Inflammatory macrophage (primary cell): ENCODE measurements at regions not wholly inside any gene's neighbourhood (a gene's known extent, or its start where the extent isn't known, plus 50 kb on each side); places are given as distances from the start of the nearest gene placed in this dataset.

Experiments
- DNase-seq, 2 donors: peaks; one replicate each; pipeline ENCODE4 v3.0.0-alpha.2; 2020 to 2022

- DNase-seq = no peak
These were observed 1077.3 kb downstream of the SORCS3 start for GRCh38 chr10:105718207-105718995.

- DNase-seq = no peak
These were observed 1073.6 kb downstream of the SORCS3 start for GRCh38 chr10:105714728-105715127.

DNA sequence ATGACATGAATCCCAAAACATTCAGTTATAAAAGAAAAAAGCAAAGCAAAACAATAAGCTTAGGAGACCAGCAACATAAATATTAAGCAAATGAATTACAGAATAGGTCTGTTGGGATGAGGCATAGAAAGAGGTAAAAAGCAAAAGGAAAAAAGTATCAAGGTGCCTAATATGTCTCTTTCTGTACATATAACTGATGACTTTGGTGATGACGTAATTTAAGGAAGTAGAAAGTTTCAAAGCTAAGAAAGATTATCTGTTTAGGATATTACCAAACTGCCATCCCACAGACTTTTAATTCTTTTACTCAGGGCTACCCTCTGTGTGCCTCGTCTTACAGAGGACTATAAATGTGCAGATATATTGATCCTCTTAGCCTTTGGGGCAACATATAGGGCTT, 1066.5 kb downstream of the SORCS3 start:
- DNase-seq = no peak

GRCh38 chr10:105706281-105707026, 1065.4 kb downstream of the SORCS3 start:
- no peak for DNase-seq

GRCh38 chr10:105702211-105702610, 1061.1 kb downstream of the SORCS3 start:
- DNase-seq = no peak

- no peak for DNase-seq
These were observed 1059.1 kb downstream of the SORCS3 start for GRCh38 chr10:105700218-105700617.

- no peak for DNase-seq
These were observed 1058.4 kb downstream of the SORCS3 start for GRCh38 chr10:105699504-105699903.

- no peak for DNase-seq
These were observed 1057.5 kb downstream of the SORCS3 start for GRCh38 chr10:105698592-105698991.

GRCh38 chr10:105697290-105697780, 1056.2 kb downstream of the SORCS3 start:
- no peak for DNase-seq

- no peak for DNase-seq
These were observed 1050.7 kb downstream of the SORCS3 start for GRCh38 chr10:105691811-105692210.

DNA sequence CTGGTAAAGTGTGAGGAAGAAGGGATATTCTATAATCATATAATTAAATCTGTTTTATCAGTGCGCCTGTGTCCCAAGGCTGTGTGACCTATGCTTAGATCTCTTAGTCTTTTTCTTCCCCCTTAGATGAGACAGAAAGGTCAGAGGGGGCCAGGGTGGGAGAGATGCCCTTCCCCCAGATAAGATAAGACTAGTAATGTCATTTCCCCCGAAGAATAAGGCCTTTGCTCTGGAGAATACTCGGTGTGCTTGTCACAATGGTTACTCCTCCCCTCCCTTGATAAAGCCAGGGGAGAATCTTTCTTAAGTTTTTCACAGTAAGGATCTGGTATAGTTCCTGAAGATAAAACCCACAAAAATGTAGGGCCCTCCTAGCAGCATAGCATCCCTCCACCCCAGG, 1041.8 kb downstream of the SORCS3 start:
- DNase-seq = no peak

DNA sequence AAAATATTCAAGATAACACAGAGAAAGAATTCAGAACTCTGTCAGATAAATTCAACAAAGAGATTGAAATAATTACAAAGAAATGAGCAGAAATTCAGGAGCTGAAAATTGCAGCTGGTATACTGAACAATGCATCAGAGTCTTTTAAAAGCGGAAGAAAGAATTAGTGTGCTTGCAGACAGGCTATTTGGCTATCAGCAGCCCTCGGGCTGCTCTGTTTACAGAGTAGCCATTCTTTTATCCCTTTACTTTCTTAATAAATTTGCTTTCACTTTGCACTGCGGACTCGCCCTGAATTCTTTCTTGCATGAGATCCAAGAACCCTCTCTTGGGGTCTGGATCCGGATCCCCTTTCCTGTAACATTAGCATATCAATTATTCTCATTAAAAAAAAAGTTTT, 1040.0 kb downstream of the SORCS3 start:
- DNase-seq = no peak

- DNase-seq = no peak
These were observed 1038.7 kb downstream of the SORCS3 start for GRCh38 chr10:105679781-105680180.

DNA sequence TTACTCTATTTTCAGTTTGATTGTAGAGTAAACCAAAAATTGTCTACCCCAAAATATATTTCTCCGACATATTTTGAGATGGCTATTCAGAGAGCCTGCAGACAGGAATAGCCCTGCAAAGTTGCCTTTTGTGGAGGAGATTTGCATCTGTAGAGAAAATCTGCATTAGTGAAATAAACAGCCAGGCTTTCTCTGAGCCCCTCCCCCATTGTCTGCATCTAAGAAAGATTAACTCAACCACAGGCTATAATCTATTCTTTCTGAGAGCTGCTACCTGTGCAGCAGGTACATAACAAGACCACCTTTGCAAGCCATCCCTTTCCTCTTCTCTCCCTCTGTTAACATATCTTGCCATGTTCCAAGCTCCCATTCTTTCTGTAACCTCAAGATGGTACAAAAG, 1034.2 kb downstream of the SORCS3 start:
- no peak for DNase-seq

DNA sequence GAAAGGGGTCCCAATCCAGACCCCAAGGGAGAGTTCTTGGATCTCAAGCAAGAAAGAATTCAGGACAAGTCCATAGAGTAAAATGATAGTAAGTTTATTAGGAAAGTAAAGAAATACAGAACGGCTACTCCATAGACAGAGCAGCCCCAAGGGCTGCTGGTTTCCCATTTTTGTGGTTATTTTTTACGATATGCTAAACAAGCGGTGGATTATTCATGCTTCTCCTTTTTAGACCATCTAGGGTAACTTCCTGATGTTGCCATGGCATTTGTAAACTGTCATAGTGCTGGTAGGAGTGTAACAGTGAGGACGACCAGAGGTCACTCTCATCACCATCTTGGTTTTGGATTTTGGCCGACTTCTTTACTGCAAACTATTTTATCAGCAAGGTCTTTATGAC, 1033.4 kb downstream of the SORCS3 start:
- DNase-seq = no peak

- DNase-seq = no peak
These were observed 1017.6 kb downstream of the SORCS3 start for GRCh38 chr10:105658696-105659095.

- no peak for DNase-seq
These were observed 1015.8 kb downstream of the SORCS3 start for GRCh38 chr10:105656856-105657255.

DNA sequence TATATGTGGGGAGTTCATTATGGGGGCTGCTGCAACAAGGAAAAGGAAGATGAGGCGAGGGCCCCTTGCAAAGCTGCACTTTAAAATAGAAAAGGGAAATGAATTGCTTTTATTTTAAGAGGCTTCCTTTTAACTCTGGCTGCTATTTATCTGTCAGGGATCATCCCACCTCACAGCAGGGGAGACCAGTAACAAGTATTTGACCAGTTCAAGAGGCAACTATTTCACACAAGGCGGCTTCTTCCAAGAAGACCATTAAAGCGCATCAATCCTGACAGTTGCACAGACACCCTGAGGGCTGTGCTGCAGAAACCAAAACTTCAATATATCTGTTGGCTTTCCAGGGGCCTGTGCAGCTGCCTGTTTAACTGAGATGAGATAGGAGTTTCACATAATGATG, 1009.2 kb downstream of the SORCS3 start:
- DNase-seq = no peak

- DNase-seq = no peak
These were observed 1006.3 kb downstream of the SORCS3 start for GRCh38 chr10:105647354-105647753.

DNA sequence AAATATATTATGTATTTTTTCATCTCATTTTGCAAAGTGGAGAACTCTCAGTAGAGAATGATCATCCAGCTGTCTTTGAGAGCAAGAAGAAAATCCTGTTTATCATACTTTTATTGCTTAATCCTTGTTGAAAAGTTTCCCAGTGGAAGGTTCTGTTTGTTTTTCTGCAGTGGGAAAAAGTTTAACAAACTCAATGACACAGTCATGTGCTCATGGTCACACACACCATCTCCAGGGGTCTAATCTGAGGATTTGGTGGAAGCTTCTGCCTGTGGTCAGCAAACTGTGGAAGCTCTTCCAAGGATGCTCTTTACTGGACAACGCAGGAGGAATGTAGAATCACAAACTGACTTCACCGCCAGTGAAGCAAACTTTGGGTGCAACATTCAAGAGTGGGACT, 1003.9 kb downstream of the SORCS3 start:
- no peak for DNase-seq

GRCh38 chr10:105644559-105644958, 1003.5 kb downstream of the SORCS3 start:
- no peak for DNase-seq

DNA sequence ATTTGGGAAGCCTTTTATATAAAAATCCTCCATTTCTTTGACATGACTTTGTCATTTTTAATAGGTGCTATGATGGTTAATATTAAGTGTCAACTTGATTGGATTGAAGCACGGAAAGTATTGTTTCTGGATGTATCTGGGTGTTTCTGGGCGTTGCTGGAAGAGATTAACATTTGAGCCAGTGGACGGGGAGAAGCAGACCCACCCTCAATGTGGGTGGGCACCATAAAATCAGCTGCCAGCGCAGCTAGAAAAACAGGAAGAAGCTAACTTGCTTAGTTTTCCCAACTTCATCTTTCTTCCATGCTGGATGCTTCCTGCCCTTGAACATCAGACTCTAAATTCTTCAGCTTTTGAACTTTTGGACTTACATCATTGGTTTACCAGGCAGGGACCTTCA, 1003.0 kb downstream of the SORCS3 start:
- DNase-seq = no peak

- no peak for DNase-seq
These were observed 1002.6 kb downstream of the SORCS3 start for GRCh38 chr10:105643660-105644059.

- no peak for DNase-seq
These were observed 993.2 kb downstream of the SORCS3 start for GRCh38 chr10:105634281-105634680.
